A549 (cell line): ENCODE measurements at regions not wholly inside any gene's neighbourhood (a gene's known extent, or its start where the extent isn't known, plus 50 kb on each side); places are given as distances from the start of the nearest gene placed in this dataset.

Experiments
- ATAC-seq, 2 experiments: fragments of 200-7000 bp in 1 of 2; fragments of >200 bp in 1 of 2; cut with Nextera tagmentation in 1 of 2; cut with Tn5 transposase in 1 of 2; 3 replicates each; pipeline versions ENCODE4 v1.8.0 to v1.9.1; 2018 to 2020; ENCODE audit warnings: mild to moderate bottlenecking in 1 of 2, moderate library complexity in 1 of 2
- CTCF ChIA-PET: fragments of 300-600 bp; sonication (Branson Sonifier 250); formaldehyde crosslinking; extraction: SDS; loops from one replicate; lab custom pipeline; 2021; ENCODE audit warnings: antibody characterized with exemption, inconsistent platforms; lab: Yijun Ruan, JAX
- POLR2A ChIA-PET: fragments of 350-600 bp; formaldehyde crosslinking; extraction: SDS; loops from one replicate; lab custom pipeline; 2021; ENCODE audit warnings: antibody characterized with exemption, inconsistent platforms; lab: Yijun Ruan, JAX
- DNase-seq, 2 experiments: peaks; one replicate each; pipeline versions ENCODE4 v3.0.0 to v3.0.0-alpha.2; 2011 to 2016; ENCODE audit warnings: low read depth in 1 of 2, low spot score in 1 of 2
- FAIRE-seq: peaks from 2 replicates; lab custom pipeline; 2011; peaks lifted over from hg19 to GRCh38; lab: Jason Lieb, UNC
- H3K27ac ChIP-seq, 2 experiments: fragments of >200 bp; sonication (Bioruptor Twin); formaldehyde crosslinking; 3 replicates each; pipeline ENCODE4 v1.5.1; 2016 to 2017
- H3K4me1 ChIP-seq: fragments of >200 bp; sonication (Bioruptor Twin); formaldehyde crosslinking; 3 replicates; pipeline ENCODE4 v1.6.1; 2016
- H3K4me2 ChIP-seq: fragments of >200 bp; sonication (Bioruptor Twin); formaldehyde crosslinking; 3 replicates; pipeline ENCODE4 v1.6.1; 2016
- H3K4me3 ChIP-seq: fragments of >200 bp; sonication (Bioruptor Twin); formaldehyde crosslinking; 3 replicates; pipeline ENCODE4 v1.5.1; 2016
- H3K9me3 ChIP-seq: fragments of >200 bp; sonication (Bioruptor Twin); formaldehyde crosslinking; 3 replicates; pipeline ENCODE4 v1.6.1; 2016
- BCL3 ChIP-seq: fragments of >200 bp; sonication (Bioruptor Twin); formaldehyde crosslinking; IDR thresholded peaks from 3 replicates; pipeline ENCODE4 v1.6.1; 2016
- BHLHE40 ChIP-seq: IDR thresholded peaks from 2 replicates; pipeline ENCODE4 v1.6.1; 2012; ENCODE audit warnings: low read depth, low read length, inconsistent platforms
- CBX2 ChIP-seq: fragments of 200-600 bp; sonication (generic); IDR thresholded peaks from 2 replicates; pipeline ENCODE4 v1.6.1; 2016; ENCODE audit warnings: low read depth, mild to moderate bottlenecking, borderline replicate concordance
- CEBPB ChIP-seq, 2 experiments: fragments of >200 bp in 1 of 2; sonication (Bioruptor Twin) in 1 of 2; formaldehyde crosslinking in 1 of 2; IDR thresholded peaks; 2 replicates each; pipeline ENCODE4 v1.6.1; 2012 to 2016
- EHF ChIP-seq: fragments of 250-450 bp; sonication (Bioruptor Pico); IDR thresholded peaks from 2 replicates; pipeline ENCODE4 v1.5.0; 2020; ENCODE audit warnings: mild to moderate bottlenecking
- EHMT2 ChIP-seq: fragments of 200-600 bp; sonication (generic); IDR thresholded peaks from 2 replicates; pipeline ENCODE4 v1.6.1; 2016; ENCODE audit warnings: antibody characterized with exemption, low read depth, mild to moderate bottlenecking, moderate library complexity
- EP300 ChIP-seq, 2 experiments: fragments of >200 bp; sonication (Bioruptor Twin); formaldehyde crosslinking; IDR thresholded peaks; 2 replicates in 1 of 2; 3 replicates in 1 of 2; pipeline ENCODE4 v1.6.1; 2016 to 2017
- FOSL2 ChIP-seq, 2 experiments: fragments of 450-650 bp in 1 of 2; fragments of >200 bp in 1 of 2; sonication (Bioruptor Twin) in 1 of 2; formaldehyde crosslinking; IDR thresholded peaks; 2 replicates each; pipeline versions ENCODE4 v1.5.0 to v1.6.1; 2016 to 2020; ENCODE audit warnings: mild to moderate bottlenecking in 1 of 2, moderate library complexity in 1 of 2
- FOXS1 ChIP-seq: fragments of 250-450 bp; sonication (Bioruptor Pico); IDR thresholded peaks from 2 replicates; pipeline ENCODE4 v1.5.0; 2020; ENCODE audit warnings: mild to moderate bottlenecking, moderate library complexity
- GATA3 ChIP-seq: IDR thresholded peaks from 2 replicates; pipeline ENCODE4 v1.6.1; 2012; ENCODE audit warnings: borderline replicate concordance
- HDAC2 ChIP-seq: fragments of 200-600 bp; sonication (generic); IDR thresholded peaks from 2 replicates; pipeline ENCODE4 v1.6.1; 2016
- HOXB13 ChIP-seq: fragments of 250-450 bp; sonication (Bioruptor Pico); IDR thresholded peaks from 2 replicates; pipeline ENCODE4 v1.5.0; 2020; ENCODE audit warnings: low read depth, mild to moderate bottlenecking, moderate library complexity
- JUNB ChIP-seq: fragments of >200 bp; sonication (Bioruptor Twin); formaldehyde crosslinking; IDR thresholded peaks from 2 replicates; pipeline ENCODE4 v1.6.1; 2016
- KDM5A ChIP-seq: fragments of 200-600 bp; sonication (generic); IDR thresholded peaks from 2 replicates; pipeline ENCODE4 v1.6.1; 2016; ENCODE audit warnings: antibody characterized with exemption, mild to moderate bottlenecking
- MAFK ChIP-seq: fragments of 450-650 bp; IDR thresholded peaks from 2 replicates; pipeline ENCODE4 v1.6.1; 2014; ENCODE audit not compliant: partially characterized antibody
- MAX ChIP-seq: IDR thresholded peaks from 2 replicates; pipeline ENCODE4 v1.6.1; 2012
- NPAS2 ChIP-seq: fragments of 250-450 bp; sonication (Bioruptor Pico); IDR thresholded peaks from 2 replicates; pipeline ENCODE4 v1.8.0; 2022; ENCODE audit warnings: mild to moderate bottlenecking, moderate library complexity, borderline replicate concordance
- PHF8 ChIP-seq: fragments of 200-600 bp; sonication (generic); IDR thresholded peaks from 2 replicates; pipeline ENCODE4 v1.6.1; 2016; ENCODE audit warnings: low read depth, mild to moderate bottlenecking, antibody characterized with exemption, moderate library complexity, borderline replicate concordance
- POLR2A ChIP-seq: IDR thresholded peaks from 2 replicates; pipeline ENCODE4 v1.6.1; 2012; ENCODE audit warnings: mild to moderate bottlenecking, low read length
- POLR2AphosphoS2 ChIP-seq: conservative IDR thresholded peaks from 2 replicates; pipeline ENCODE4 v1.6.1; 2012; ENCODE audit warnings: low read length, improper control_type of control experiment, inconsistent platforms
- RAD21 ChIP-seq, 2 experiments: fragments of >200 bp in 1 of 2; sonication (Bioruptor Twin) in 1 of 2; formaldehyde crosslinking in 1 of 2; IDR thresholded peaks in 1 of 2; conservative IDR thresholded peaks in 1 of 2; 2 replicates in 1 of 2; 3 replicates in 1 of 2; pipeline ENCODE4 v1.6.1; 2012 to 2018; ENCODE audit warnings: inconsistent platforms in 1 of 2
- RCOR1 ChIP-seq: fragments of 150-350 bp; IDR thresholded peaks from 2 replicates; pipeline ENCODE4 v1.6.1; 2014; ENCODE audit warnings: antibody characterized with exemption, low read length, low read depth
- SMC3 ChIP-seq: fragments of >200 bp; sonication (Bioruptor Twin); formaldehyde crosslinking; IDR thresholded peaks from 3 replicates; pipeline ENCODE4 v1.6.1; 2018; ENCODE audit warnings: inconsistent platforms
- SREBF2 ChIP-seq: fragments of 450-650 bp; IDR thresholded peaks from 2 replicates; pipeline ENCODE4 v1.6.1; 2014; ENCODE audit warnings: mild to moderate bottlenecking, moderate library complexity
- ZC3H11A ChIP-seq: fragments of 450-650 bp; IDR thresholded peaks from 2 replicates; pipeline ENCODE4 v1.6.1; 2014; ENCODE audit warnings: antibody characterized with exemption, mild to moderate bottlenecking
- ZNF302 ChIP-seq: fragments of 250-450 bp; sonication (Bioruptor Pico); IDR thresholded peaks from 2 replicates; pipeline ENCODE4 v1.9.0; 2021; ENCODE audit warnings: inconsistent platforms, mild to moderate bottlenecking, moderate library complexity
- ZSCAN20 ChIP-seq: fragments of 250-450 bp; sonication (Bioruptor Pico); IDR thresholded peaks from 2 replicates; pipeline ENCODE4 v1.8.0; 2022; ENCODE audit warnings: mild to moderate bottlenecking, moderate library complexity
- WGBS: methylation state at CpG from one replicate; pipeline ENCODE4 v1.1.6; 2017; ENCODE audit errors: missing lambda C conversion rate; 5-methylcytosine and 5-hydroxymethylcytosine counted together

- DNase-seq, result peak; percentile 60 to 95
- POLR2A ChIA-PET, result interaction anchor here (0.7 to 2.7 kb wide), 10 partner anchors 10 to 474 kb away, joined by 3 to 26 read pairs (median 6); partner anchors contain the start of gene RPS6KA3
- TF ChIP-seq JUNB (peak; percentile 52; the same call in 1 of the 2 replicates), EHMT2 (no peak), MAX (peak; percentile 55), HOXB13 (CRISPR knock-in tag) (no peak), RAD21 (conservative IDR thresholded peaks at IDR 0.05 in 1 of 2, IDR thresholded peaks at IDR 0.05 in 1 of 2) (peak; percentile 1 to 23; a peak in 2 of 5 replicates), ZC3H11A (no peak), MAFK (peak; percentile 98), FOSL2 (IDR thresholded peaks at IDR 0.05) (peak; percentile 16; the same call in 1 of the 2 replicates), FOSL2 (CRISPR knock-in tag; IDR thresholded peaks at IDR 0.05) (peak; percentile 78), ZSCAN20 (CRISPR knock-in tag) (no peak), GATA3 (peak; percentile 71; the same call in 1 of the 2 replicates), EP300 (IDR thresholded peaks at IDR 0.05) (peak; percentile 23 to 24; a peak in 2 of 5 replicates), SREBF2 (no peak), PHF8 (no peak)
- TF ChIP-seq, all 56 proteins: peak for 7
- peak overlapping the region; percentile 85 to 97 for H3K27ac ChIP-seq
- peaks cover 24% of the 10 kb centered on the region for H3K4me1 ChIP-seq
- CTCF ChIA-PET, result interaction anchor here (1.0 to 1.2 kb wide), 2 partner anchors 110 to 163 kb away, joined by 3 read pairs; no protein-coding TSS in a partner anchor
- peak overlapping the region; percentile 32 for H3K4me3 ChIP-seq
- peak overlapping the region; percentile 81 for H3K4me2 ChIP-seq
- WGBS, result 0% methylated on average over 19 of the region's 19 CpGs
- no peaks in the 10 kb centered on the region for H3K9me3 ChIP-seq
- FAIRE-seq, result peak; percentile 99
- peak; percentile 88 to 91 for ATAC-seq
These were observed 95.9 kb upstream of the RPS6KA3 start for GRCh38 chrX:20362268-20363267.

- under 1% methylated on average over 4 of the region's 4 CpGs for WGBS
- peaks cover 24% of the 10 kb centered on the region for H3K4me1 ChIP-seq
- POLR2A ChIA-PET, result interaction anchor here (0.6 to 2.7 kb wide), 12 partner anchors 9 to 473 kb away, joined by 3 to 26 read pairs (median 4); partner anchors contain the start of gene RPS6KA3
- FAIRE-seq, result no peak
- H3K4me2 ChIP-seq, result peak overlapping the region; percentile 81
- H3K9me3 ChIP-seq, result no peaks in the 10 kb centered on the region
- H3K27ac ChIP-seq, result peak overlapping the region; percentile 85 to 97
- CTCF ChIA-PET, result interaction anchor here (0.7 to 1.2 kb wide), 5 partner anchors 90 to 1234 kb away, joined by 3 to 4 read pairs (median 3); no protein-coding TSS in a partner anchor
- peak; percentile 86 for ATAC-seq
- H3K4me3 ChIP-seq, result peak overlapping the region; percentile 32; the same call in 2 of the 3 replicates
- TF ChIP-seq CEBPB (IDR thresholded peaks at IDR 0.05) (peak; percentile 90 to 97), POLR2AphosphoS2 (no peak), GATA3 (peak; percentile 25; the same call in 1 of the 2 replicates), BCL3 (0 out of 3 replicates have a peak, but pooled peaks have one; percentile 42), RAD21 (conservative IDR thresholded peaks at IDR 0.05 in 1 of 2, IDR thresholded peaks at IDR 0.05 in 1 of 2) (peak in 1 of 2 experiments; percentile 31; a peak in 1 of 5 replicates), ZC3H11A (no peak)
- peak; percentile 52 to 91 for DNase-seq
These were observed 95.2 kb upstream of the RPS6KA3 start for GRCh38 chrX:20361890-20362262.

GRCh38 chrX:20361081-20361889 lies 94.6 kb upstream of the RPS6KA3 start:
- FAIRE-seq (peak; percentile 92), ATAC-seq (peak; percentile 61), DNase-seq (peak in 1 of 2 experiments; percentile 53)
- ChIA-PET CTCF (interaction anchor here (0.7 to 1.0 kb wide), 4 partner anchors 90 to 1235 kb away, joined by 3 to 4 read pairs (median 3); no protein-coding TSS in a partner anchor), POLR2A (interaction anchor here (0.6 to 2.7 kb wide), 11 partner anchors 9 to 473 kb away, joined by 3 to 26 read pairs (median 5); partner anchors contain the start of gene RPS6KA3)
- H3K4me1 ChIP-seq, result peaks cover 24% of the 10 kb centered on the region
- H3K27ac ChIP-seq, result peak overlapping the region; percentile 85 to 97
- H3K4me3 ChIP-seq, result peak overlapping the region; percentile 26
- H3K4me2 ChIP-seq, result peak overlapping the region; percentile 81
- H3K9me3 ChIP-seq, result no peaks in the 10 kb centered on the region
- WGBS, result 16% methylated on average over 8 of the region's 8 CpGs
- TF ChIP-seq HOXB13 (CRISPR knock-in tag) (no peak), FOXS1 (CRISPR knock-in tag) (no peak), FOSL2 (IDR thresholded peaks at IDR 0.05) (no peak), FOSL2 (CRISPR knock-in tag; IDR thresholded peaks at IDR 0.05) (no peak), SMC3 (0 out of 3 replicates have a peak, but pooled peaks have one; percentile 9), KDM5A (no peak), BHLHE40 (no peak), CBX2 (no peak), HDAC2 (no peak), RCOR1 (no peak), ZNF302 (CRISPR knock-in tag) (peak; percentile 46; the same call in 1 of the 2 replicates), NPAS2 (CRISPR knock-in tag) (no peak), POLR2A (no peak), SREBF2 (no peak), PHF8 (no peak), EHF (CRISPR knock-in tag) (no peak), CEBPB (IDR thresholded peaks at IDR 0.05) (peak; percentile 95 to 98)
